ENCODE measurements at regions not wholly inside any gene's neighbourhood (a gene's known extent, or its start where the extent isn't known, plus 50 kb on each side); places are given as distances from the start of the nearest gene placed in this dataset.

DNA sequence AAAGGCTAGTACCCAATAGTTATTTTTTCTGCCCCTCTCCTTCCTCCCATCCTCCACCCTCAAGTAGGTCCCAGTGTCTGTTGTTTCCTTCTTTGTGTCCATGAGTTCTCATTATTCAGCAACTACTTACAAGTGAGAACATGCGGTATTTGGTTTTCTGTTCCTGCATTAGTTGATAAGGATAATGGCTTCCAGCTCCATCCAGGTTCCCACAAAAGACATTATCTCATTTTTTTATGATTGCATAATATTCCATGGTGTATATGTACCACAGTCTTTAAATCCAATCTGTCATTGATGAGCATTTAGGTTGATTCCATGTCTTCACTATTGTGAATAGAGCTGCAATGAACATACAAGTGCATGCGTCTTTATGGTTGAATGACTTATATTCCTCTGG, 128.3 kb upstream of the ANKRD55 start:
- no peak for DNase-seq
- Mint-ChIP-seq H3K36me3 (ENCODE audit: low read depth) (no peaks in the 10 kb centered on the region), H3K9me3 (no peaks in the 10 kb centered on the region), H3K4me3 (no peak overlapping the region), H3K4me1 (ENCODE audit: low read depth) (no peaks in the 10 kb centered on the region), H3K27ac (no peak overlapping the region), H3K27me3 (no peaks in the 10 kb centered on the region)
- CTCF ChIA-PET = no interaction called here
- no peak for TF ChIP-seq CTCF (IDR thresholded peaks at IDR 0.05)
- intact Hi-C loops (cut with micrococcal nuclease) = no loop called here
- POLR2A ChIA-PET = no interaction called here
- no peak for ATAC-seq

GRCh38 chr5:56360816-56361215, 127.7 kb upstream of the ANKRD55 start:
- Mint-ChIP-seq H3K4me3 (no peak overlapping the region), H3K27me3 (peaks cover under 1% of the 10 kb centered on the region), H3K4me1 (ENCODE audit: low read depth) (no peaks in the 10 kb centered on the region), H3K36me3 (ENCODE audit: low read depth) (no peaks in the 10 kb centered on the region), H3K27ac (no peak overlapping the region), H3K9me3 (no peaks in the 10 kb centered on the region)
- intact Hi-C loops (cut with micrococcal nuclease) = no loop called here
- ATAC-seq (no peak), DNase-seq (no peak)
- CTCF ChIA-PET = no interaction called here
- POLR2A ChIA-PET = no interaction called here
- TF ChIP-seq CTCF (IDR thresholded peaks at IDR 0.05) = no peak

- intact Hi-C loops (cut with micrococcal nuclease) = no loop called here
- ChIA-PET CTCF (no interaction called here), POLR2A (no interaction called here)
- no peaks in the 10 kb centered on the region for H3K36me3 Mint-ChIP-seq (ENCODE audit: low read depth)
- ATAC-seq (no peak), DNase-seq (no peak)
- no peak overlapping the region for H3K27ac Mint-ChIP-seq
- no peak overlapping the region for H3K4me3 Mint-ChIP-seq
- no peak for TF ChIP-seq CTCF (IDR thresholded peaks at IDR 0.05)
- no peaks in the 10 kb centered on the region for H3K4me1 Mint-ChIP-seq (ENCODE audit: low read depth)
- peaks cover 2% of the 10 kb centered on the region for H3K27me3 Mint-ChIP-seq
- no peaks in the 10 kb centered on the region for H3K9me3 Mint-ChIP-seq
Measured at GRCh38 chr5:56359809-56360685, 126.9 kb upstream of the ANKRD55 start.

DNA sequence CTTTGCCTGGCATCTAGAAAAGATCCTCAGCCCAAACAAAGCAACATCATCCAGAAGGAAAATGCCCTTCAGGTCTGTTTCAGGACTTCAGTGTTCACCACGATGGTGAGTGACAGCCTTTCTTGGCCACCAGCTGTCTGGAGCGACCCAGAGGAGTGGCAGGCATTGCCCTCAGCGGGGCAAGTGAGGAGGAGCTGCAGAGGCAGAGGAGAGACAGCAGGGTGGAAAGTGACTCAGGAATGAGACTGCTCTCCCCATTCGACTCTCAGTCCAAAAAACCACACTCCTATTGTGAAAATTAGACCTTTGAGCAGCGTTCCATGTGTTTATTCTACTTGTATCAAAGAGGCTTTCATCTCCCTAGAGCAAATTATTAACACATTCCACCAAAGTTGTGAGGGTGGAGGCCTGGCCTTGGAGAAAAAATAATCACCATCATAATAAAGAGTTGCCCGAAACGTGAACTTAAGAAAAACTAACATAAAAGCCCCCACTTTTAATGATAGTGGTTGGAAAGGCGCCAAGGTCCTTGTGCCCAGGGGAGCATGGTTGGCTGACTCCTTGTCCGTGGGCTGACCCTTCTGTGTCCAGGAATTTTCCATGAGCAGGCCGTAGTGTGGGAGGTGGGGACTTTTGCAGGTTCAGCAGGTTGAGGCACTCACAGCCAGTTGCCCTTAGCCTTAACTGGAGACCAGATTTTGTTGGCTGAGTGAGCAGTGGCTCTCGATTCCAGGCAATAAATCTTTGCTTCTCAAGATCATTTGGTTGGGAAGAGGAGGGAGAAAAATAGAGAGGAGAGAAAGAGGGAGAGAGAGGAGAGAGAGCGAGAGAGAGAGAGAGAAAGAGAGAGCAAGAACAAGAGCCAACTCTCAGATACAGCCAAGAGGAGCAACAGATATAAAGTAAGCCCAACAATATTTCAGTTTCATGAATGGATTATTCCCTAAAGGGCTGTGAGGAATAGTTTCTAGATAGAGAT, 125.9 kb upstream of the ANKRD55 start:
- DNase-seq (no peak), ATAC-seq (no peak)
- H3K27me3 Mint-ChIP-seq = peaks cover 2% of the 10 kb centered on the region
- no peaks in the 10 kb centered on the region for H3K9me3 Mint-ChIP-seq
- intact Hi-C loops (cut with micrococcal nuclease) = no loop called here
- H3K36me3 Mint-ChIP-seq (ENCODE audit: low read depth) = no peaks in the 10 kb centered on the region
- TF ChIP-seq CTCF (IDR thresholded peaks at IDR 0.05) = no peak
- H3K4me1 Mint-ChIP-seq (ENCODE audit: low read depth) = peaks cover 6% of the 10 kb centered on the region
- ChIA-PET CTCF (no interaction called here), POLR2A (no interaction called here)
- H3K4me3 Mint-ChIP-seq = no peak overlapping the region
- no peak overlapping the region for H3K27ac Mint-ChIP-seq

DNA sequence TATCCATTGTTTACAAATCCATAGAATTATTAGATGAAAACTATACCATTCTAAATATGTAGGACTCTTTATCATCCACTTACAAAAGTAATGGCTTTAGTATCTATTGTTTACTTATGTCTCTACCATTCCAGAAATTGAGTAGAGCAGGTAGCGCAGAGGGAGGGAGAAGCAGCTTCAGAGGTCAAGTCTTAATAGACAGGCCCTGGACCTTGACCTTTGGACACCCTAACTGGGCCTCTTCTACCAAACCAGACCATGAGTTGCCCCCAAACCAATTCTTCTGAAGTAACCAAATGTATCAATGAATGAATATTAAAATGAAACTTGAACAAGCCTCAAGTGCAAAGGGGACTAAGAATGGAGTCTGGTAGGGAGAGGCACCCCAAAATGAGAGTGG, 124.9 kb upstream of the ANKRD55 start:
- no peak for DNase-seq
- ChIA-PET CTCF (no interaction called here), POLR2A (no interaction called here)
- no peak for TF ChIP-seq CTCF (IDR thresholded peaks at IDR 0.05)
- Mint-ChIP-seq H3K9me3 (no peaks in the 10 kb centered on the region), H3K36me3 (ENCODE audit: low read depth) (no peaks in the 10 kb centered on the region), H3K27me3 (peaks cover 2% of the 10 kb centered on the region), H3K27ac (no peak overlapping the region), H3K4me3 (no peak overlapping the region), H3K4me1 (ENCODE audit: low read depth) (peaks cover 9% of the 10 kb centered on the region)
- intact Hi-C loops (cut with micrococcal nuclease) = no loop called here
- no peak for ATAC-seq

Data from activated CD8-positive, alpha-beta T cell treated with anti-CD3 and anti-CD28 coated beads for 36 hours (primary cell).